ENCODE measurements at regions not wholly inside any gene's neighbourhood (a gene's known extent, or its start where the extent isn't known, plus 50 kb on each side); places are given as distances from the start of the nearest gene placed in this dataset.

DNA sequence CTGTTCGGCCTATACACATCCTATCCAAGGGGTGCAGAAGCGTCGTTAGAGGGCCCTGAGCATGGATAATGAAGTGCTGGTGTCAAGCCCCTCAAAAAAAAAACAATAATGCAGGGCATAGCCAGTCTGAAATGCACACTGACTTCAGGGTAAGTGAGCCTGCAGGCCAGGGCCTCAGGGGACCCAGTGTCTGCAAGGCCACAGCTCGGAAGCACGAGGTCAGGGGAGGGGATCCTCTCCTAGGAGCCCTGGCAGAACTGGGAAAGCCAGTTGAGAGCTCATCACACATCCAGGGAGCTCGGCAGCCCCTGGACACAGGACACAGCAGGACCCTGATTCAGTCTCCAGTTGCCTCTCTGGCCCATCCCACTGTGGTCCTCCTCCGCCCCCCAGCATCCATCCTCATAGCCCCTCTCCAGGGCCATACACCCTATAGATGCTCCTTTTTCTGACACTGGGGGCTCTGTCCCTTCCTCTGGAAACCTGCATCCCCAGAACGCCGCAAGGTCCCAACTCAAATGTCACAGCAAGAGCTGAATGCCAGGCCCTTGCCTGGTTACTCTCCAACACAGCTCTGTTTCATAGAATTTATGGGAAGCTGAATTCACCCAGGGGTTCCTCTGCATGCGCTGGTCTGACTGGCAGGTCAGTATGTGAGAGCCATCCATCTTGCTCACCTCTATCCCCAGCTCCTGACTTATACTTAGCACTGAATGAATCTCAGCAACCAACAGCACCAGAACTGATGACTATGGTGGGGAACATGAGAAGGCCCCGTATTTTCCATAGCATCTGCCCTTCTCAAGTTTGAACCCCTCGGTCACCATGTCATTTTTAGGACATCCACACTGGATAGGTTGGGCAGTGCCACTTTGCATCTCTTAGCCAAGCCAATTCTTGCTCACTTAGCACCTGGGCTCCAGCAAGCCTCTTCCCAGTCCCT, 717.0 kb upstream of the IGFBP3 start:
- no peaks in the 10 kb centered on the region for H3K79me2 ChIP-seq (ENCODE audit: insufficient read depth, low read length)
- H3K9me3 ChIP-seq (ENCODE audit: low read depth, low read length), result no peaks in the 10 kb centered on the region
- no peak overlapping the region for H2AFZ ChIP-seq (ENCODE audit: low read length)
- H3K27me3 ChIP-seq (ENCODE audit: insufficient read depth, low read length), result no peaks in the 10 kb centered on the region
- no peaks in the 10 kb centered on the region for H3K4me1 ChIP-seq (ENCODE audit: insufficient read depth, low read length)
- H3K4me2 ChIP-seq (ENCODE audit: insufficient read depth, low read length), result no peak overlapping the region
- H3K36me3 ChIP-seq (ENCODE audit: insufficient read depth, low read length), result no peaks in the 10 kb centered on the region
- no peak overlapping the region for H3K4me3 ChIP-seq (ENCODE audit: insufficient read depth, low read length)
- no peak overlapping the region for H3K27ac ChIP-seq (ENCODE audit: low read depth, low read length)
- no peak for DNase-seq (ENCODE audit: insufficient read length, low spot score, missing footprints)
- TF ChIP-seq, protein P1, sequence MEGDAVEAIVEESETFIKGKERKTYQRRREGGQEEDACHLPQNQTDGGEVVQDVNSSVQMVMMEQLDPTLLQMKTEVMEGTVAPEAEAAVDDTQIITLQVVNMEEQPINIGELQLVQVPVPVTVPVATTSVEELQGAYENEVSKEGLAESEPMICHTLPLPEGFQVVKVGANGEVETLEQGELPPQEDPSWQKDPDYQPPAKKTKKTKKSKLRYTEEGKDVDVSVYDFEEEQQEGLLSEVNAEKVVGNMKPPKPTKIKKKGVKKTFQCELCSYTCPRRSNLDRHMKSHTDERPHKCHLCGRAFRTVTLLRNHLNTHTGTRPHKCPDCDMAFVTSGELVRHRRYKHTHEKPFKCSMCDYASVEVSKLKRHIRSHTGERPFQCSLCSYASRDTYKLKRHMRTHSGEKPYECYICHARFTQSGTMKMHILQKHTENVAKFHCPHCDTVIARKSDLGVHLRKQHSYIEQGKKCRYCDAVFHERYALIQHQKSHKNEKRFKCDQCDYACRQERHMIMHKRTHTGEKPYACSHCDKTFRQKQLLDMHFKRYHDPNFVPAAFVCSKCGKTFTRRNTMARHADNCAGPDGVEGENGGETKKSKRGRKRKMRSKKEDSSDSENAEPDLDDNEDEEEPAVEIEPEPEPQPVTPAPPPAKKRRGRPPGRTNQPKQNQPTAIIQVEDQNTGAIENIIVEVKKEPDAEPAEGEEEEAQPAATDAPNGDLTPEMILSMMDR (IDR thresholded peaks at IDR 0.05; ENCODE audit: extremely low read depth, low read depth, low read length), result no peak
- H4K20me1 ChIP-seq (ENCODE audit: insufficient read depth, low read length), result no peaks in the 10 kb centered on the region

DNA sequence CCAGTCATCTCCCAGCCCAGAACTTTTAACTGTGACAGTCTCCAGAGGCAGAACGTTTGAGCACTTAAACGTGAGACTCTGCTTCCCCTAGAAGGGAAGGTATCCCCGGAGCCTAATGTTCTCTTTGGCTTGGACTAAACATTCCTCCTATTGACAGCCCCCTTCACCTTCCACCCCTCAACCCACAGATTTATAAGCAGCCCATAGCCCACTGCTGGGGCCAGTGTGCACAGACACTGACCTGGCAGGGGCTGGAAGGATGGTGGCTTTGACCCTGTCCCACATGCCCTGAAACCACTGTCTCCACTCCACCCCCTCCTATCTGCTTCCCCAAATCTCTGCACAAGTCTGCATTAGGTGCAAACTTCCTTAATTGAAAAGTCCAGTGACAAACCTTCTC, 715.0 kb upstream of the IGFBP3 start:
- H4K20me1 ChIP-seq (ENCODE audit: insufficient read depth, low read length), result no peaks in the 10 kb centered on the region
- TF ChIP-seq, protein P1 (IDR thresholded peaks at IDR 0.05; ENCODE audit: extremely low read depth, low read depth, low read length), result no peak
- H2AFZ ChIP-seq (ENCODE audit: low read length), result no peak overlapping the region
- no peak overlapping the region for H3K4me2 ChIP-seq (ENCODE audit: insufficient read depth, low read length)
- no peak overlapping the region for H3K4me3 ChIP-seq (ENCODE audit: insufficient read depth, low read length)
- no peak for DNase-seq (ENCODE audit: insufficient read length, low spot score, missing footprints)
- H3K9me3 ChIP-seq (ENCODE audit: low read depth, low read length), result no peaks in the 10 kb centered on the region
- H3K27ac ChIP-seq (ENCODE audit: low read depth, low read length), result no peak overlapping the region
- no peaks in the 10 kb centered on the region for H3K36me3 ChIP-seq (ENCODE audit: insufficient read depth, low read length)
- no peaks in the 10 kb centered on the region for H3K79me2 ChIP-seq (ENCODE audit: insufficient read depth, low read length)
- H3K4me1 ChIP-seq (ENCODE audit: insufficient read depth, low read length), result no peaks in the 10 kb centered on the region
- H3K27me3 ChIP-seq (ENCODE audit: insufficient read depth, low read length), result no peaks in the 10 kb centered on the region

DNA sequence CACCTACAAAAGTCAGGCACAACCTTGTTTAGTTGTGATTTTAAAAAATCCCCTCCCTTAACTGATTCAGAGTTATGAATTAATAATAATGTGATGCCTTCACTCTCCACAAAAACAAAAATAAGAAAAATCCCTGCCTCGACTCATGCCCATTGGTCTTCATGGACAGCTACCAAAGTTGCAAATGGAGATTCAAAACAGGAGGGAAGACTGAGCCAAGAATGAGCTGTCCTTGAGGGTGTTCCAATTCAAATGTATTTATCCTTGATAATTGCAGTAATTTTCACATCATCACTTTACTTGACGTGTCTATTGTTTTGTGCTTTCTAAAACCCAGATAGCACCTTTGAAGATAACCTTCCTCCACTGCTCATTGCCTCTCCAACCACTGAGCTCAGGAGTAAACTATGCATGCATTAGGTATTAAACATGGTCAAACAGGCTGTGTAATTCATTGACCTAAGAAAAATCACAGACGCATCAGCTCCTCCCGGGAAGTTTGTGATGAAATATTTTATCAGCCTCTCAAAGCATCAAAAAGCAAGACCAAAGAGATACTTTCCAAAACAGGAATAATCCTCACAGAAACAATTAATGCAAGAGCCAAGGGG, 712.7 kb upstream of the IGFBP3 start:
- no peaks in the 10 kb centered on the region for H3K9me3 ChIP-seq (ENCODE audit: low read depth, low read length)
- DNase-seq (ENCODE audit: insufficient read length, low spot score, missing footprints), result no peak
- H3K4me2 ChIP-seq (ENCODE audit: insufficient read depth, low read length), result no peak overlapping the region
- peaks cover 6% of the 10 kb centered on the region for H3K4me1 ChIP-seq (ENCODE audit: insufficient read depth, low read length)
- no peak overlapping the region for H2AFZ ChIP-seq (ENCODE audit: low read length)
- no peaks in the 10 kb centered on the region for H3K79me2 ChIP-seq (ENCODE audit: insufficient read depth, low read length)
- H3K27me3 ChIP-seq (ENCODE audit: insufficient read depth, low read length), result no peaks in the 10 kb centered on the region
- no peaks in the 10 kb centered on the region for H3K36me3 ChIP-seq (ENCODE audit: insufficient read depth, low read length)
- H3K4me3 ChIP-seq (ENCODE audit: insufficient read depth, low read length), result no peak overlapping the region
- no peaks in the 10 kb centered on the region for H4K20me1 ChIP-seq (ENCODE audit: insufficient read depth, low read length)
- H3K27ac ChIP-seq (ENCODE audit: low read depth, low read length), result no peak overlapping the region
- TF ChIP-seq, protein P1 (IDR thresholded peaks at IDR 0.05; ENCODE audit: extremely low read depth, low read depth, low read length), result no peak

DNA sequence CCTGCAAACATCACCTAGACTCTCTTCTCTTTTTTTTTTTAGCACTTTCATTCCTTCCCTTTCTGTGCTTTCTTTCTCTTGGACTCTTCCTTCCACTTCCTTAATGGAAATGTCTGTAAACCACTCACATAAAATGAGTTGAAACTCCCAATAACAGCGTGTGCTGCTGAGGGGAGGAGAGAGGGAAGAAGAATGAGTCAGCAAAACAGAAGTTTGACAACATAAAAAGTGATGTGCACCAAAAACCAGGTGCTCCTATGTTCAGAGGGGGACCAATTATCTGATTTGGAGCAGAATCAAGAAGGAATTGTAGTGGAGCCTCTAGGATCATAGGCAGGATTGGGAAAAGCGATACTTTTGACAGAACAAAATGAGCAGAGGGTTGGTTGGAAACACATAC, 712.1 kb upstream of the IGFBP3 start:
- no peaks in the 10 kb centered on the region for H3K36me3 ChIP-seq (ENCODE audit: insufficient read depth, low read length)
- no peaks in the 10 kb centered on the region for H3K9me3 ChIP-seq (ENCODE audit: low read depth, low read length)
- H3K27me3 ChIP-seq (ENCODE audit: insufficient read depth, low read length), result no peaks in the 10 kb centered on the region
- DNase-seq (ENCODE audit: insufficient read length, low spot score, missing footprints), result no peak
- H3K27ac ChIP-seq (ENCODE audit: low read depth, low read length), result no peak overlapping the region
- TF ChIP-seq, protein P1 (IDR thresholded peaks at IDR 0.05; ENCODE audit: extremely low read depth, low read depth, low read length), result no peak
- no peaks in the 10 kb centered on the region for H4K20me1 ChIP-seq (ENCODE audit: insufficient read depth, low read length)
- no peak overlapping the region for H3K4me3 ChIP-seq (ENCODE audit: insufficient read depth, low read length)
- no peaks in the 10 kb centered on the region for H3K79me2 ChIP-seq (ENCODE audit: insufficient read depth, low read length)
- peaks cover 6% of the 10 kb centered on the region for H3K4me1 ChIP-seq (ENCODE audit: insufficient read depth, low read length)
- H2AFZ ChIP-seq (ENCODE audit: low read length), result peak overlapping the region; percentile 64
- no peak overlapping the region for H3K4me2 ChIP-seq (ENCODE audit: insufficient read depth, low read length)

Measured in osteoblast (primary cell).